ENCODE measurements at regions not wholly inside any gene's neighbourhood (a gene's known extent, or its start where the extent isn't known, plus 50 kb on each side); places are given as distances from the start of the nearest gene placed in this dataset.
A peak's percentile ranks its signal among the peaks of the same experiment; 100 is the strongest.

DNA sequence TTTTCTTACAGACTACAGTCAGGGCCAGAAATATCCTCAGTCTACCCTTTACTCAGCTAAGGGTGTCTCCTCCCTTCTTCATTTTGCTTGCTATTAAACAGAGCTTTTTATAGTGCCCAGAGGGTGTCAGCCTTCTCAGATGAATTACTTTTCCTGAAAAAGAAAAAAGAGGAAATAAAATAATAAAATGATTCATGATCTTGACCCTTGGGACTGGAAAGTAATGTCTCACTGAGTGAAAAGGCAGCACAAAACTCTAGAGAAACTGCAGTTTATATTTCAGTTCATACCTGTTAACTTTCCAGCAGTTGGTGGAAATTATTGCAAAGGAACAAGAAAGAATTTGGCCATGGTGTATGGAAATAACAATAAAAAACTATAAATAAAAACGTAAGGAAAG, 170.6 kb downstream of the IBTK start:
- TF ChIP-seq SALL2 (tag by site-specific recombination; IDR thresholded peaks at IDR 0.05; ENCODE audit: borderline replicate concordance) (no peak), ZBTB17 (tag by site-specific recombination; IDR thresholded peaks at IDR 0.05) (peak; percentile 56; the same call in 1 of the 2 replicates), ZNF174 (tag by site-specific recombination; IDR thresholded peaks at IDR 0.05) (no peak), ZNF776 (tag by site-specific recombination; IDR thresholded peaks at IDR 0.05; ENCODE audit: borderline replicate concordance) (no peak), ZNF792 (tag by site-specific recombination; IDR thresholded peaks at IDR 0.05) (no peak)
- TF ChIP-seq, protein P1, sequence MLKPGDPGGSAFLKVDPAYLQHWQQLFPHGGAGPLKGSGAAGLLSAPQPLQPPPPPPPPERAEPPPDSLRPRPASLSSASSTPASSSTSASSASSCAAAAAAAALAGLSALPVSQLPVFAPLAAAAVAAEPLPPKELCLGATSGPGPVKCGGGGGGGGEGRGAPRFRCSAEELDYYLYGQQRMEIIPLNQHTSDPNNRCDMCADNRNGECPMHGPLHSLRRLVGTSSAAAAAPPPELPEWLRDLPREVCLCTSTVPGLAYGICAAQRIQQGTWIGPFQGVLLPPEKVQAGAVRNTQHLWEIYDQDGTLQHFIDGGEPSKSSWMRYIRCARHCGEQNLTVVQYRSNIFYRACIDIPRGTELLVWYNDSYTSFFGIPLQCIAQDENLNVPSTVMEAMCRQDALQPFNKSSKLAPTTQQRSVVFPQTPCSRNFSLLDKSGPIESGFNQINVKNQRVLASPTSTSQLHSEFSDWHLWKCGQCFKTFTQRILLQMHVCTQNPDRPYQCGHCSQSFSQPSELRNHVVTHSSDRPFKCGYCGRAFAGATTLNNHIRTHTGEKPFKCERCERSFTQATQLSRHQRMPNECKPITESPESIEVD (tag by site-specific recombination; IDR thresholded peaks at IDR 0.05) = peak; percentile 85
- Histone ChIP-seq H3K4me1 (ENCODE audit: control insufficient read depth, insufficient read depth, low read length) (peaks cover 21% of the 10 kb centered on the region), H3K9me3 (ENCODE audit: control insufficient read depth, insufficient read depth, low read depth, low read length) (no peaks in the 10 kb centered on the region), H3K4me3 (ENCODE audit: low read depth, low read length) (no peak overlapping the region), H3K36me3 (ENCODE audit: control insufficient read depth in 2 of 2, insufficient read depth in 1 of 2, low read length in 2 of 2) (no peaks in the 10 kb centered on the region), H3K27ac (ENCODE audit: extremely low read depth, low read depth, low read length) (no peak overlapping the region)
- ChIA-PET CTCF (interaction anchor here (0.7 to 1.6 kb wide), 4 partner anchors 8 to 509 kb away, joined by 3 read pairs; no protein-coding TSS in a partner anchor), POLR2A (no interaction called here)

DNA sequence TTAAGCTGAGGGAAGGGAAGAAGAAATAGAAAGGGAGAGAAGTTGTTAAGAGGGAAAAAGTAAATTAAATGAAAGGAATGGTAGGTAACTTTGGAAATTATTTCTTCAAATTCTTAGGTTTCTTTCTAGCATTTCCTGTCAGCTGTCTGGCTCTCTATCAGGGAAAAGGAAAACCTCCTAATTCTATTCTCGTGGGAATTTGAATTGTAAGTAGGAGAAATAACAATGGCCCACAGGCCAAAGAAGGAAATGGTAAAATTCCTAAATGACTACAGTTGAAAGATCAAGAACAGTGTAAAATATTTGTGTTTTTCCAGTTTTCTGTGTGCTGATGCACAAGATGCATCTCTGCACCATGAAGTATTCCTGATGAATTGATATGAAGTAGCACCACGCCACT, 173.0 kb downstream of the IBTK start:
- Histone ChIP-seq H3K9me3 (ENCODE audit: control insufficient read depth, insufficient read depth, low read depth, low read length) (no peaks in the 10 kb centered on the region), H3K4me1 (ENCODE audit: control insufficient read depth, insufficient read depth, low read length) (peaks cover 25% of the 10 kb centered on the region), H3K36me3 (ENCODE audit: control insufficient read depth in 2 of 2, insufficient read depth in 1 of 2, low read length in 2 of 2) (no peaks in the 10 kb centered on the region), H3K4me3 (ENCODE audit: low read depth, low read length) (no peak overlapping the region), H3K27ac (ENCODE audit: extremely low read depth, low read depth, low read length) (no peak overlapping the region)
- CTCF ChIA-PET = interaction anchor here (0.5 to 0.7 kb wide), 3 partner anchors 72 to 622 kb away, joined by 3 to 4 read pairs (median 4); no protein-coding TSS in a partner anchor
- TF ChIP-seq WT1 (tag by site-specific recombination; IDR thresholded peaks at IDR 0.05) (no peak), ZNF292 (tag by site-specific recombination; IDR thresholded peaks at IDR 0.05; ENCODE audit: borderline replicate concordance, low read depth) (no peak), PRDM1 (tag by site-specific recombination; IDR thresholded peaks at IDR 0.05) (peak; percentile 82), ZNF132 (tag by site-specific recombination; IDR thresholded peaks at IDR 0.05; ENCODE audit: borderline replicate concordance) (no peak), OVOL3 (tag by site-specific recombination; IDR thresholded peaks at IDR 0.05) (no peak), ZNF600 (tag by site-specific recombination; IDR thresholded peaks at IDR 0.05) (no peak), ZNF514 (tag by site-specific recombination; IDR thresholded peaks at IDR 0.05) (no peak)
- TF ChIP-seq, protein P2, sequence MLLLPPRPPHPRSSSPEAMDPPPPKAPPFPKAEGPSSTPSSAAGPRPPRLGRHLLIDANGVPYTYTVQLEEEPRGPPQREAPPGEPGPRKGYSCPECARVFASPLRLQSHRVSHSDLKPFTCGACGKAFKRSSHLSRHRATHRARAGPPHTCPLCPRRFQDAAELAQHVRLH (tag by site-specific recombination; IDR thresholded peaks at IDR 0.05) = no peak
- POLR2A ChIA-PET = no interaction called here

DNA sequence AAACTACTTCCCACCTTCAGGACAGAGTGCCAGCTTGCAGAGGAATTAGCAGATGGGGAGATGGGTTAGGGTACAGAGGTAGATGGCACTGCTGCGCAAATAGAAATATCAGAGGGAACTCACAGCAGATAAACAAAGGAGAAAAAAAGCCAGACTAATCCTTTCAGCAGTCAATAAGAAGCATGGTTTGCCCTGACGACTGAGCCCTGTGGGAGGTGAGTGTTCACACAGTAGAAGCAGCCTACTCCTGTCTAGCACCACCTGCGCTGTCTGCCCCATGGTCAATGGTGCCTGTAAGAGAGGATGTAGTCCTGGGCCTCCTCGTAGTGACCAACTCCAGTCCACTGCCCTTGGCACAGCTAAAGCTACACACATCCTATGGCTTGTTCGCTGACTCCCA, 174.1 kb downstream of the IBTK start:
- TF ChIP-seq, protein P3, sequence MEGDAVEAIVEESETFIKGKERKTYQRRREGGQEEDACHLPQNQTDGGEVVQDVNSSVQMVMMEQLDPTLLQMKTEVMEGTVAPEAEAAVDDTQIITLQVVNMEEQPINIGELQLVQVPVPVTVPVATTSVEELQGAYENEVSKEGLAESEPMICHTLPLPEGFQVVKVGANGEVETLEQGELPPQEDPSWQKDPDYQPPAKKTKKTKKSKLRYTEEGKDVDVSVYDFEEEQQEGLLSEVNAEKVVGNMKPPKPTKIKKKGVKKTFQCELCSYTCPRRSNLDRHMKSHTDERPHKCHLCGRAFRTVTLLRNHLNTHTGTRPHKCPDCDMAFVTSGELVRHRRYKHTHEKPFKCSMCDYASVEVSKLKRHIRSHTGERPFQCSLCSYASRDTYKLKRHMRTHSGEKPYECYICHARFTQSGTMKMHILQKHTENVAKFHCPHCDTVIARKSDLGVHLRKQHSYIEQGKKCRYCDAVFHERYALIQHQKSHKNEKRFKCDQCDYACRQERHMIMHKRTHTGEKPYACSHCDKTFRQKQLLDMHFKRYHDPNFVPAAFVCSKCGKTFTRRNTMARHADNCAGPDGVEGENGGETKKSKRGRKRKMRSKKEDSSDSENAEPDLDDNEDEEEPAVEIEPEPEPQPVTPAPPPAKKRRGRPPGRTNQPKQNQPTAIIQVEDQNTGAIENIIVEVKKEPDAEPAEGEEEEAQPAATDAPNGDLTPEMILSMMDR (tag by site-specific recombination; IDR thresholded peaks at IDR 0.05) = peak; percentile 33; the same call in 1 of the 2 replicates
- TF ChIP-seq GLIS1 (tag by site-specific recombination; IDR thresholded peaks at IDR 0.05) = peak; percentile 65
- TF ChIP-seq, protein P4, sequence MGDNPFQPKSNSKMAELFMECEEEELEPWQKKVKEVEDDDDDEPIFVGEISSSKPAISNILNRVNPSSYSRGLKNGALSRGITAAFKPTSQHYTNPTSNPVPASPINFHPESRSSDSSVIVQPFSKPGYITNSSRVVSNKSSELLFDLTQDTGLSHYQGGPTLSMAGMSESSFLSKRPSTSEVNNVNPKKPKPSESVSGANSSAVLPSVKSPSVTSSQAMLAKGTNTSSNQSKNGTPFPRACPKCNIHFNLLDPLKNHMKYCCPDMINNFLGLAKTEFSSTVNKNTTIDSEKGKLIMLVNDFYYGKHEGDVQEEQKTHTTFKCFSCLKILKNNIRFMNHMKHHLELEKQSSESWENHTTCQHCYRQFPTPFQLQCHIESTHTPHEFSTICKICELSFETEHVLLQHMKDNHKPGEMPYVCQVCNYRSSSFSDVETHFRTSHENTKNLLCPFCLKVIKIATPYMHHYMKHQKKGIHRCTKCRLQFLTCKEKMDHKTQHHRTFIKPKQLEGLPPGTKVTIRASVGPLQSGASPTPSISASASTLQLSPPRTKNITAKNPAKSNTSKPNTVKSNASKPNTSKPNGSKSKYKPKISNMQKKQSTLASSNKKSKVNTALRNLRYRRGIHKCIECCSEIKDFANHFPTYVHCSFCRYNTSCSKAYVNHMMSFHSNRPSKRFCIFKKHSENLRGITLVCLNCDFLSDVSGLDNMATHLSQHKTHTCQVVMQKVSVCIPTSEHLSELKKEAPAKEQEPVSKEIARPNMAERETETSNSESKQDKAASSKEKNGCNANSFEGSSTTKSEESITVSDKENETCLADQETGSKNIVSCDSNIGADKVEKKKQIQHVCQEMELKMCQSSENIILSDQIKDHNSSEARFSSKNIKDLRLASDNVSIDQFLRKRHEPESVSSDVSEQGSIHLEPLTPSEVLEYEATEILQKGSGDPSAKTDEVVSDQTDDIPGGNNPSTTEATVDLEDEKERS (tag by site-specific recombination; IDR thresholded peaks at IDR 0.05) = no peak
- Histone ChIP-seq H3K4me1 (ENCODE audit: control insufficient read depth, insufficient read depth, low read length) (peaks cover 25% of the 10 kb centered on the region), H3K4me3 (ENCODE audit: low read depth, low read length) (no peak overlapping the region), H3K27ac (ENCODE audit: extremely low read depth, low read depth, low read length) (no peak overlapping the region), H3K9me3 (ENCODE audit: control insufficient read depth, insufficient read depth, low read depth, low read length) (no peaks in the 10 kb centered on the region), H3K36me3 (ENCODE audit: control insufficient read depth in 2 of 2, insufficient read depth in 1 of 2, low read length in 2 of 2) (no peaks in the 10 kb centered on the region)
- ChIA-PET CTCF (interaction anchor here (0.6 kb wide), 1 partner anchor 256 kb away, joined by 3 read pairs; no protein-coding TSS in a partner anchor), POLR2A (no interaction called here)

Data from HEK293 (cell line).